ENCODE measurements at regions not wholly inside any gene's neighbourhood (a gene's known extent, or its start where the extent isn't known, plus 50 kb on each side); places are given as distances from the start of the nearest gene placed in this dataset.

- TF ChIP-seq CTCF (IDR thresholded peaks at IDR 0.05) = no peak
- no peak for DNase-seq (ENCODE audit: low spot score)
- Histone ChIP-seq H3K4me3 (no peak overlapping the region), H3K27ac (peak overlapping the region in 1 of 2 donors; percentile 28)
Observed at GRCh38 chr18:44582456-44582855, 98.2 kb upstream of the SETBP1 start.

GRCh38 chr18:44584900-44585299 is 95.8 kb upstream of the SETBP1 start:
- no peak for TF ChIP-seq CTCF (IDR thresholded peaks at IDR 0.05)
- no peak for DNase-seq (ENCODE audit: low spot score)
- no peak overlapping the region for H3K27ac ChIP-seq
- H3K4me3 ChIP-seq = no peak overlapping the region

DNA sequence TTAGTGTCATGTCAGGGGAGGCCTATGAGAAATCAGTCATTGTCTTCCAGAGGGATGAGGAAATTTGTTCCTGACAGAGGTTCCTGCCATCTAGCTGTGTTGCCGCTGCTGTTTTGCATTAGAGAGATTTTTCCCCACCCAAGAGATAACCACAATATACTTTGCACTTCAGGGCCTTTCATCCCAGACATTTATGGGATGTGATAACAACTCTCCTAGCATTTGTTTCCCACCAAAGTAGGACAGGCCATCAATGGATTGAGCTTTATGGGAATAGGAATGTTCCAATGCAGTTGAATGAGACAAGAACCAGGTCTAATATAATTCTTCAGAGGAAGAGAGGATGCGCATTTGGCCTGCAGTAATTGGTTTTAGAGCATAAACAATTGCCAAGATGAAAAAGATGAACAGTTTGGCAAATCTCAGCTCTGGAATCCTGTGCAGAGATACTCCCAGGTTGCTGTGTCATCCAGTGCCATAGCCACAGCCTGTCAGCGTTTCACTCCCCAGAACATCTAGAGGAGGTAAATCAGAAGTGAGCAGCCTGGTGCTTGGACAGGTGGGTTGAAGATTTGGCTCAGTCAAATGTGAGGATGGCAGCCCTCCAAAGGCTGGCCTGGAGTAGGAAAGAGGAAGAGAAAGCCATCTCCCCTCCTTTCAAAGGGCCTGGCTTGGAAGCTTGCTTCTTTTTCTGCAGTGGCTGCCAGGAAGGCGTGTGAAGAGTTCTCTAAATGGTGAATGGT is 93.7 kb upstream of the SETBP1 start:
- Histone ChIP-seq H3K4me3 (no peak overlapping the region), H3K27ac (no peak overlapping the region)
- TF ChIP-seq CTCF (IDR thresholded peaks at IDR 0.05) = no peak
- no peak for DNase-seq (ENCODE audit: low spot score)

- Histone ChIP-seq H3K4me3 (no peak overlapping the region), H3K27ac (peak overlapping the region; percentile 3 to 22)
- no peak for TF ChIP-seq CTCF (IDR thresholded peaks at IDR 0.05)
- no peak for DNase-seq (ENCODE audit: low spot score)
Observed at GRCh38 chr18:44588508-44588907, 92.2 kb upstream of the SETBP1 start.

DNA sequence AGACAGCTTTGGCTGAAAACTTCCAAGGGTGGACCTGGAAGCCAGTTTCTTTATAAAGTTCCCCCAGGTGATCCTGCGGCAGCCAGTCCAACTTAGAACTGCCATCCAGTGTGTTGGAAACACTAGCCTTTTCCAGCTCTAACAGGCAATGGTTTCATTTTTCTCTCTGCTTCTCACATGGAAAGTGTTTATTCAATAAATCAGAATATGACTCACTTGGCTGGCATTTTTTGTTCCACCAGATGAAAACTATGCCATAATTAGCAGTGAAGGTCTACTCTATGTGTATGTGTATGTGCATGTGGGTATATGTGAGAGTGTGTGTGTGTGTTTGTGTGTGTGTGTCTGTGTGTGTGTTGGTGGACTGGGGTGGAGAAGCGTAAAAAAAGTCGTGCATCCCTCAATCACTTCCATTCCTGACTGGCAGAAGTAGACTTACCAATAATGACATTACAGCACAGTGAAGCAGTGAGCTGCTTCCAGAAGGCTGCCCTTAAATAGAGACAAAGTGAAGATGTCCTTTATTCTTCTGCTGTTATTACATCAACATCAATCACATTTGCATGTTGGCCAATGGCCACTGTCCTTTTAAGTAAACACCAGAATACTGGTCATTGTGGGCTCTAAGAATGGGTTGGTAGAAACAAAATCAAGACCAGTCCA is 90.9 kb upstream of the SETBP1 start:
- no peak for TF ChIP-seq CTCF (IDR thresholded peaks at IDR 0.05)
- Histone ChIP-seq H3K27ac (peak overlapping the region; percentile 49 to 85), H3K4me3 (peak overlapping the region; percentile 21)
- DNase-seq (ENCODE audit: low spot score) = no peak

- Histone ChIP-seq H3K4me3 (no peak overlapping the region), H3K27ac (peak overlapping the region; percentile 50 to 85)
- no peak for DNase-seq (ENCODE audit: low spot score)
- no peak for TF ChIP-seq CTCF (IDR thresholded peaks at IDR 0.05)
Observed at GRCh38 chr18:44590956-44591670, 89.6 kb upstream of the SETBP1 start.

Measured in coronary artery (tissue), 2 donors.